ENCODE measurements at regions not wholly inside any gene's neighbourhood (a gene's known extent, or its start where the extent isn't known, plus 50 kb on each side); places are given as distances from the start of the nearest gene placed in this dataset.
A peak's percentile ranks its signal among the peaks of the same experiment; 100 is the strongest.
"Not testable (repeated sequence)": the region's sequence is repeated elsewhere in the genome, so short reads cannot be mapped to it uniquely, and the experiment has no call there.

DNA sequence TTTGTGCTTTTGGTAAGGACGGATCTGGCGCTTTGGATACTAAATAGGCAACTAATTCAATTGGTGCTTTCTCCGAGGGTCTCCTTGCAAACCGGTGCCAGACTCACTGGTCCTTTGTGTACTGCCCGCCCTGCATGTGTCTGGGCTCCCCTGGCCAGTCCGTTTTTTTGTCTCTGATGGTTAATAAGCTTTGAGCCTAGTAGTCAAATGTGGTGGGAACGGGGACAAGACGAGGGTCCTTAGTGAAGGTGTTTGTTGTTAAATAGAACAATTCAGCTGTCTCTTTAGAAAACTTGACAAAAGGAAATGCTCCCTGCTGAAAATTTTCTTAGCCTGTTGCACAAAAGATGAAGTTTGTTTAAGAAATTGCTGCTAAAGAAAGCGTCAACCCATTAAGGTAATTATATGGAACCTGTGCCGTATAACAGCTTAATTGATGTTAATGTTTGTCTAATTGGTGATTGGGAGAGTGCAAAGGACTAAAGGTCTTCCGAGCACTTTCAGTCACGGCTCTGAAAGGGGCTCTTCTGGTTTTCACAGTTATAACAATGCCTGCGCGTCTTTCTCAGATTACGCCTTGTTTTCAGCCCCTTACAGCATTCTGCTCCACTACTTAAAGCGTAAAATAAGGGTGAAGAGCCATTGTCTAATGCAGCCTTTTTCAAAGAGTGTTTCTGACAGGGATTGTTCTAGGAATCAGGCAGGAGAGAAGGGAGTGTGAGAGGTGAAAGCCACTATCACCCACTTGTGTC is 537.4 kb downstream of the PRKD1 start:
- no peaks in the 10 kb centered on the region for H3K79me2 ChIP-seq (ENCODE audit: control insufficient read depth, insufficient read depth, low read length, unreplicated experiment)
- H3K27ac ChIP-seq (ENCODE audit: low read depth, low read length), result no peak overlapping the region
- H2AFZ ChIP-seq (ENCODE audit: low read length, unreplicated experiment), result peak overlapping the region; percentile 34
- no peaks in the 10 kb centered on the region for H3K36me3 ChIP-seq (ENCODE audit: insufficient read depth, low read length)
- peak overlapping the region; percentile 36; the same call in 1 of the 2 replicates for H3K4me3 ChIP-seq (ENCODE audit: low read depth, low read length)
- no peaks in the 10 kb centered on the region for H3K27me3 ChIP-seq (ENCODE audit: insufficient read depth, low read length)
- no peaks in the 10 kb centered on the region for H3K4me1 ChIP-seq (ENCODE audit: control insufficient read depth, insufficient read depth, low read length, unreplicated experiment)

GRCh38 chr14:29391231-29391630 is 536.4 kb downstream of the PRKD1 start:
- Histone ChIP-seq H3K27ac (ENCODE audit: low read depth, low read length) (no peak overlapping the region), H2AFZ (ENCODE audit: low read length, unreplicated experiment) (no peak overlapping the region), H3K4me1 (ENCODE audit: control insufficient read depth, insufficient read depth, low read length, unreplicated experiment) (no peaks in the 10 kb centered on the region), H3K79me2 (ENCODE audit: control insufficient read depth, insufficient read depth, low read length, unreplicated experiment) (no peaks in the 10 kb centered on the region), H3K27me3 (ENCODE audit: insufficient read depth, low read length) (no peaks in the 10 kb centered on the region), H3K36me3 (ENCODE audit: insufficient read depth, low read length) (no peaks in the 10 kb centered on the region), H3K4me3 (ENCODE audit: low read depth, low read length) (no peak overlapping the region)

- H2AFZ ChIP-seq (ENCODE audit: low read length, unreplicated experiment), result no peak overlapping the region
- H3K27me3 ChIP-seq (ENCODE audit: insufficient read depth, low read length), result no peaks in the 10 kb centered on the region
- H3K79me2 ChIP-seq (ENCODE audit: control insufficient read depth, insufficient read depth, low read length, unreplicated experiment), result no peaks in the 10 kb centered on the region
- no peaks in the 10 kb centered on the region for H3K4me1 ChIP-seq (ENCODE audit: control insufficient read depth, insufficient read depth, low read length, unreplicated experiment)
- no peak overlapping the region for H3K4me3 ChIP-seq (ENCODE audit: low read depth, low read length)
- no peak overlapping the region for H3K27ac ChIP-seq (ENCODE audit: low read depth, low read length)
- H3K36me3 ChIP-seq (ENCODE audit: insufficient read depth, low read length), result no peaks in the 10 kb centered on the region
These were observed 535.8 kb downstream of the PRKD1 start for GRCh38 chr14:29391801-29392200.

DNA sequence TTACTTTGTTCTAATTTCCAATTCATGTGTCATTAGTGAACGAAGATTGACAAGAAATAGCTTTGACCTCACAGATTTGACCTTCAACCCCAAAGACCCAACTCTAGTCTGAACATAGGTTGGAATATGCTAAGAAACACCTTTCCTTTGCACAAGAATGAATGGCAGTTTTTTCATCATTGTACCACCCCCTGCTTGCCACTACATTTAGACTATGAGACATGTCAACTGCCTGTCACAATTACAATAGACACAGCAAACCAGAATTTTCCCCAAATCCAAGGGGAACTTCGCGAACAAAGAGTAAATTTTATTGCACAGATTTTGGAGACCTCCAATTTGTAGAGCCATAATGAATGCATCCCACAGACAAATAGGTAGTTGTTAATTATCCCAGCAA is 535.4 kb downstream of the PRKD1 start:
- no peak overlapping the region for H3K4me3 ChIP-seq (ENCODE audit: low read depth, low read length)
- no peak overlapping the region for H2AFZ ChIP-seq (ENCODE audit: low read length, unreplicated experiment)
- H3K36me3 ChIP-seq (ENCODE audit: insufficient read depth, low read length), result no peaks in the 10 kb centered on the region
- no peaks in the 10 kb centered on the region for H3K79me2 ChIP-seq (ENCODE audit: control insufficient read depth, insufficient read depth, low read length, unreplicated experiment)
- H3K27ac ChIP-seq (ENCODE audit: low read depth, low read length), result no peak overlapping the region
- H3K4me1 ChIP-seq (ENCODE audit: control insufficient read depth, insufficient read depth, low read length, unreplicated experiment), result no peaks in the 10 kb centered on the region
- no peaks in the 10 kb centered on the region for H3K27me3 ChIP-seq (ENCODE audit: insufficient read depth, low read length)

- H3K4me3 ChIP-seq (ENCODE audit: low read depth, low read length), result no peak overlapping the region
These were observed 524.6 kb downstream of the PRKD1 start for GRCh38 chr14:29403091-29403490.

GRCh38 chr14:29410581-29410980 is 517.1 kb downstream of the PRKD1 start:
- Histone ChIP-seq H3K4me3 (ENCODE audit: low read depth, low read length) (no peak overlapping the region), H3K4me1 (ENCODE audit: control insufficient read depth, insufficient read depth, low read length, unreplicated experiment) (no peaks in the 10 kb centered on the region), H3K27me3 (ENCODE audit: insufficient read depth, low read length) (no peaks in the 10 kb centered on the region), H3K79me2 (ENCODE audit: control insufficient read depth, insufficient read depth, low read length, unreplicated experiment) (no peaks in the 10 kb centered on the region), H3K27ac (ENCODE audit: low read depth, low read length) (no peak overlapping the region), H2AFZ (ENCODE audit: low read length, unreplicated experiment) (no peak overlapping the region), H3K36me3 (ENCODE audit: insufficient read depth, low read length) (peaks cover 3% of the 10 kb centered on the region; the same call in 1 of the 2 replicates)

More at GRCh38 chr14:29403091-29403490, 524.6 kb downstream of the PRKD1 start:
- H2AFZ ChIP-seq (ENCODE audit: low read length, unreplicated experiment), result no peak overlapping the region
- H3K27ac ChIP-seq (ENCODE audit: low read depth, low read length), result no peak overlapping the region
- no peaks in the 10 kb centered on the region for H3K79me2 ChIP-seq (ENCODE audit: control insufficient read depth, insufficient read depth, low read length, unreplicated experiment)
- H3K27me3 ChIP-seq (ENCODE audit: insufficient read depth, low read length), result no peaks in the 10 kb centered on the region
- peaks cover 3% of the 10 kb centered on the region; the same call in 1 of the 2 replicates for H3K36me3 ChIP-seq (ENCODE audit: insufficient read depth, low read length)
- no peaks in the 10 kb centered on the region for H3K4me1 ChIP-seq (ENCODE audit: control insufficient read depth, insufficient read depth, low read length, unreplicated experiment)

GRCh38 chr14:29414931-29415330 is 512.7 kb downstream of the PRKD1 start:
- not testable (repeated sequence) for H3K4me3 ChIP-seq (ENCODE audit: low read depth, low read length); H3K36me3 ChIP-seq (ENCODE audit: insufficient read depth, low read length); H3K79me2 ChIP-seq (ENCODE audit: control insufficient read depth, insufficient read depth, low read length, unreplicated experiment); H2AFZ ChIP-seq (ENCODE audit: low read length, unreplicated experiment); H3K27me3 ChIP-seq (ENCODE audit: insufficient read depth, low read length); H3K27ac ChIP-seq (ENCODE audit: low read depth, low read length)
- peaks cover 11% of the 10 kb centered on the region for H3K4me1 ChIP-seq (ENCODE audit: control insufficient read depth, insufficient read depth, low read length, unreplicated experiment)

DNA sequence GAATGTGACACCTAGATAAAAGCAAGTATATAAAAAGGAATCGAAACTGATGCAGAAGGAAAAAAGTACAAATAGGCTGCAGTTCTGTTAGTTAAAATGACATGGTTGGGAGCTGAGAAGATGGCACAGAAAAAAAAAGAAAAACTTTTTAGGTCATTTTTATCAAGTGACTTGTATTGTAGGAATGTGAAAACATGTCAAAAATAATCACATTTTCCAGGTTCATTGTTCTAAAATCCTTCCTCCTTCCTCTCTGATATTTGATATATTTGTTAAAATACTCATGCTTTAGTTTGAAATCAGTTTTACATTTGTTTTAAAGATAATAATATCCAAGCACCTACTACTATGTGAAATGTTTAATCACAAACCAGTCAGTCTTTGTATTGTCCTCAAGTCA is 507.9 kb downstream of the PRKD1 start:
- no peaks in the 10 kb centered on the region for H3K36me3 ChIP-seq (ENCODE audit: insufficient read depth, low read length)
- no peaks in the 10 kb centered on the region for H3K27me3 ChIP-seq (ENCODE audit: insufficient read depth, low read length)
- no peak overlapping the region for H3K27ac ChIP-seq (ENCODE audit: low read depth, low read length)
- H3K4me3 ChIP-seq (ENCODE audit: low read depth, low read length), result no peak overlapping the region
- no peaks in the 10 kb centered on the region for H3K79me2 ChIP-seq (ENCODE audit: control insufficient read depth, insufficient read depth, low read length, unreplicated experiment)
- peak overlapping the region; percentile 7 for H2AFZ ChIP-seq (ENCODE audit: low read length, unreplicated experiment)
- H3K4me1 ChIP-seq (ENCODE audit: control insufficient read depth, insufficient read depth, low read length, unreplicated experiment), result peaks cover 11% of the 10 kb centered on the region

DNA sequence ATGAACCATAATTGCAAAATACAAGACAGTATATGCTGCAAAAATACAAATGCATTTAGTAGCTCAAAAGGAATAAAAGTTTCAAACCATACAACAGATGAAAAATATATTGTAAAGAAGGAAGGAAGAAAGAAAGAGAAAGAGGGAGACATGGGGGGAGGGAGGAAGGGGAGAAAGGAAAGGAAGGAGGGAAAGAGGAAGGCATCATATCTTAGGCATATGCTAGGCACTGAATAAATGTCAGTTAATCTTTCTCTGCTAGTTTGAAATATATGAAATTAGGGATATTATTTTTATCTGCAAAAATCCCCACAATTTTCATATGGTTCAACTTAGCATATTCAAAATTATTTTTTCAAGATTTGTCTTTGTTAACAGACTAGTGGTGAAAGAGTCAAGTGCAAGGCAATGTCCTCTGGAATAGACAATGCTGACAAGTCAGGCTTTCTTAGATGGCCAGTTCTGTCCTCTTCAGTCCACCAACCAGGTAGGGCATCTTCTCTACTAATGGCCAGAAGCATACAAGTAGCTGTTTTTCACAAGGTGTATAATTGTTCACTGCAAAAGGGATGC is 506.4 kb downstream of the PRKD1 start:
- H2AFZ ChIP-seq (ENCODE audit: low read length, unreplicated experiment), result no peak overlapping the region
- H3K4me3 ChIP-seq (ENCODE audit: low read depth, low read length), result no peak overlapping the region
- peaks cover 11% of the 10 kb centered on the region for H3K4me1 ChIP-seq (ENCODE audit: control insufficient read depth, insufficient read depth, low read length, unreplicated experiment)
- H3K36me3 ChIP-seq (ENCODE audit: insufficient read depth, low read length), result no peaks in the 10 kb centered on the region
- no peaks in the 10 kb centered on the region for H3K79me2 ChIP-seq (ENCODE audit: control insufficient read depth, insufficient read depth, low read length, unreplicated experiment)
- no peaks in the 10 kb centered on the region for H3K27me3 ChIP-seq (ENCODE audit: insufficient read depth, low read length)
- no peak overlapping the region for H3K27ac ChIP-seq (ENCODE audit: low read depth, low read length)

GRCh38 chr14:29425705-29426482 is 501.8 kb downstream of the PRKD1 start:
- no peak overlapping the region for H3K27ac ChIP-seq (ENCODE audit: low read depth, low read length)
- H3K4me3 ChIP-seq (ENCODE audit: low read depth, low read length), result no peak overlapping the region
- H3K79me2 ChIP-seq (ENCODE audit: control insufficient read depth, insufficient read depth, low read length, unreplicated experiment), result no peaks in the 10 kb centered on the region
- H3K36me3 ChIP-seq (ENCODE audit: insufficient read depth, low read length), result no peaks in the 10 kb centered on the region
- H2AFZ ChIP-seq (ENCODE audit: low read length, unreplicated experiment), result no peak overlapping the region
- H3K4me1 ChIP-seq (ENCODE audit: control insufficient read depth, insufficient read depth, low read length, unreplicated experiment), result no peaks in the 10 kb centered on the region
- no peaks in the 10 kb centered on the region for H3K27me3 ChIP-seq (ENCODE audit: insufficient read depth, low read length)

Measured in ACC112 (cell line).